ENCODE measurements at regions not wholly inside any gene's neighbourhood (a gene's known extent, or its start where the extent isn't known, plus 50 kb on each side); places are given as distances from the start of the nearest gene placed in this dataset.

- H3K27me3 ChIP-seq: no peaks in the 10 kb centered on the region
Observed at GRCh38 chr5:89008291-89008690, 125.3 kb upstream of the MEF2C start.

GRCh38 chr5:89005990-89006389, 123.0 kb upstream of the MEF2C start:
- TF ChIP-seq POLR2AphosphoS5 (IDR thresholded peaks at IDR 0.05) (no peak), CTCF (IDR thresholded peaks at IDR 0.05) (no peak), EP300 (IDR thresholded peaks at IDR 0.05; ENCODE audit: low read depth) (no peak), POLR2A (IDR thresholded peaks at IDR 0.05) (no peak)
- WGBS, 2 donors (ENCODE audit: low coverage in 1 of 2): 79 to 85% methylated on average over 2 of the region's 2 CpGs
- intact Hi-C loops (cut with DNase I; ENCODE audit: low total_unique reads): no loop called here

More at GRCh38 chr5:89008291-89008690, 125.3 kb upstream of the MEF2C start:
- no peak for TF ChIP-seq POLR2AphosphoS5 (IDR thresholded peaks at IDR 0.05)
- TF ChIP-seq CTCF (IDR thresholded peaks at IDR 0.05): no peak
- 78 to 97% methylated on average over 1 of the region's 1 CpG for WGBS, 2 donors (ENCODE audit: low coverage in 1 of 2)
- H3K36me3 ChIP-seq: no peaks in the 10 kb centered on the region
- no peak overlapping the region for H3K4me3 ChIP-seq
- H3K27ac ChIP-seq: no peak overlapping the region
- in situ Hi-C loops (cut with MboI; ENCODE audit: low pct_ligation_motif_present in 1 of 4, low pct_unique_long_range_greater_than_20kb in 1 of 4, low sequenced_read_pairs in 3 of 4): no loop called here
- intact Hi-C loops (cut with DNase I; ENCODE audit: low total_unique reads): no loop called here
- no peak for DNase-seq
- no peaks in the 10 kb centered on the region for H3K4me1 ChIP-seq
- H3K9me3 ChIP-seq: no peaks in the 10 kb centered on the region

GRCh38 chr5:89004379-89004778, 121.4 kb upstream of the MEF2C start:
- in situ Hi-C loops (cut with MboI; ENCODE audit: low pct_ligation_motif_present in 1 of 4, low pct_unique_long_range_greater_than_20kb in 1 of 4, low sequenced_read_pairs in 3 of 4): no loop called here
- DNase-seq: no peak

More at GRCh38 chr5:89005990-89006389, 123.0 kb upstream of the MEF2C start:
- Histone ChIP-seq H3K27ac (no peak overlapping the region), H3K4me1 (no peaks in the 10 kb centered on the region), H3K9me3 (no peaks in the 10 kb centered on the region), H3K4me3 (no peak overlapping the region), H3K36me3 (no peaks in the 10 kb centered on the region), H3K27me3 (no peaks in the 10 kb centered on the region)
- in situ Hi-C loops (cut with MboI; ENCODE audit: low pct_ligation_motif_present in 1 of 4, low pct_unique_long_range_greater_than_20kb in 1 of 4, low sequenced_read_pairs in 3 of 4): no loop called here
- no peak for DNase-seq

GRCh38 chr5:89003563-89004036, 120.6 kb upstream of the MEF2C start:
- intact Hi-C loops (cut with DNase I; ENCODE audit: low total_unique reads) (no loop called here), in situ Hi-C loops (cut with MboI; ENCODE audit: low pct_ligation_motif_present in 1 of 4, low pct_unique_long_range_greater_than_20kb in 1 of 4, low sequenced_read_pairs in 3 of 4) (no loop called here)
- no peaks in the 10 kb centered on the region for H3K4me1 ChIP-seq
- H3K27me3 ChIP-seq: no peaks in the 10 kb centered on the region
- 98% methylated on average over 46 of the region's 47 CpGs; no CpG with 5 or more reads in 1 of the 2 donors for WGBS, 2 donors (ENCODE audit: low coverage in 1 of 2)
- H3K36me3 ChIP-seq: no peaks in the 10 kb centered on the region
- no peak for DNase-seq
- no peaks in the 10 kb centered on the region for H3K9me3 ChIP-seq
- no peak overlapping the region for H3K27ac ChIP-seq
- no peak for TF ChIP-seq POLR2A (IDR thresholded peaks at IDR 0.05)
- no peak for TF ChIP-seq POLR2AphosphoS5 (IDR thresholded peaks at IDR 0.05)
- TF ChIP-seq EP300 (IDR thresholded peaks at IDR 0.05; ENCODE audit: low read depth): no peak
- H3K4me3 ChIP-seq: no peak overlapping the region

More at GRCh38 chr5:89004379-89004778, 121.4 kb upstream of the MEF2C start:
- Histone ChIP-seq H3K36me3 (no peaks in the 10 kb centered on the region), H3K27ac (no peak overlapping the region), H3K27me3 (no peaks in the 10 kb centered on the region), H3K9me3 (no peaks in the 10 kb centered on the region), H3K4me1 (no peaks in the 10 kb centered on the region), H3K4me3 (no peak overlapping the region)
- WGBS, 2 donors (ENCODE audit: low coverage in 1 of 2): 71% methylated on average over 3 of the region's 3 CpGs
- intact Hi-C loops (cut with DNase I; ENCODE audit: low total_unique reads): no loop called here
- TF ChIP-seq CTCF (IDR thresholded peaks at IDR 0.05): no peak
- TF ChIP-seq POLR2AphosphoS5 (IDR thresholded peaks at IDR 0.05): no peak
- no peak for TF ChIP-seq POLR2A (IDR thresholded peaks at IDR 0.05)
- TF ChIP-seq EP300 (IDR thresholded peaks at IDR 0.05; ENCODE audit: low read depth): no peak

GRCh38 chr5:88999853-89000252, 116.9 kb upstream of the MEF2C start:
- Histone ChIP-seq H3K4me1 (no peaks in the 10 kb centered on the region), H3K4me3 (no peak overlapping the region), H3K9me3 (no peaks in the 10 kb centered on the region), H3K36me3 (no peaks in the 10 kb centered on the region), H3K27ac (no peak overlapping the region), H3K27me3 (no peaks in the 10 kb centered on the region)
- TF ChIP-seq POLR2A (IDR thresholded peaks at IDR 0.05) (no peak), CTCF (IDR thresholded peaks at IDR 0.05) (no peak)
- intact Hi-C loops (cut with DNase I; ENCODE audit: low total_unique reads): no loop called here
- no peak for DNase-seq
- in situ Hi-C loops (cut with MboI; ENCODE audit: low pct_ligation_motif_present in 1 of 4, low pct_unique_long_range_greater_than_20kb in 1 of 4, low sequenced_read_pairs in 3 of 4): no loop called here
